ENCODE measurements at regions not wholly inside any gene's neighbourhood (a gene's known extent, or its start where the extent isn't known, plus 50 kb on each side); places are given as distances from the start of the nearest gene placed in this dataset.

- TF ChIP-seq CTCF (conservative IDR thresholded peaks at IDR 0.05; ENCODE audit: low read depth, low read length): no peak
- no peak for TF ChIP-seq EZH2 (IDR thresholded peaks at IDR 0.05; ENCODE audit: borderline replicate concordance, low read depth, low read length, poor library complexity, severe bottlenecking)
Measured at GRCh38 chr1:199612976-199613774, 414.3 kb upstream of the NR5A2 start.

Measured in A673 (cell line).